ENCODE measurements at regions not wholly inside any gene's neighbourhood (a gene's known extent, or its start where the extent isn't known, plus 50 kb on each side); places are given as distances from the start of the nearest gene placed in this dataset.
"Not testable (repeated sequence)": the region's sequence is repeated elsewhere in the genome, so short reads cannot be mapped to it uniquely, and the experiment has no call there.

DNA sequence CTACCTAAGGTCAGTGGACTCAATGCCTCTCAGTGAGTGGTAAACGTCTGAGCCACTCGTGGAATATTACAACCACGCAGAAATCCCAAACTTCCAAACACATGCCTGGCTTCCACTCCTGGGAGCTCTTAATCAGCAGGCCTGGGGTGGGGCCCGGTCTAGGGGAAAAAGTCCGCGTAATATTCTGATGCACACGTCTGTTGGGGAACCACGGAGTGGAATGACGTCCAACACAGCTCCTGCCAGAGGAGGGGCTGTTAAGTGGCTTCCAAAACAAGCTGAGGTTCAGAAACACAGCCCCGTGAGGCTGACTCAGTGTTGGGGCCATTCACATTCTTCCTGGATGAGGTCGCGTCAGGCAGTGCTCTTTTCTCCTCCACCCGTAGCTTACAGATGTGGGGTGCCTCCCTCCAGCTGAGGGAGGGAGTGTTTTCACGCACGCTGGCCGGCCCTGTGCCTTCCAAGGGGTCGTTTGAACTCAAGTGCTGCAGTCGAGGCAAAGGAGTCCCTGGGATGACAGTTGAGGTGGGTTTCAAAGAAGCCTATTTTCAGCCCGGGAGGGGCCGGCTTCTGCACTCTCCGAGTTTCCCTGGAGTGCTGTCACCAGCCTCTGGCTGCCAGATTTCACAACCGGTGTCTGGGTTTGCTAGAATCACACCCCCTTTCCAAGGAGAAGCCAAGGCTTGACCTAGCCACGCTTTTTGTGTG is 73.1 kb downstream of the ACKR3 start:
- Histone ChIP-seq H3K4me3 (no peak overlapping the region), H3K36me3 (no peaks in the 10 kb centered on the region), H3K9me3 (ENCODE audit: low read depth) (no peaks in the 10 kb centered on the region), H3K27me3 (no peaks in the 10 kb centered on the region), H3K27ac (no peak overlapping the region), H3K4me1 (ENCODE audit: low read depth) (no peaks in the 10 kb centered on the region)
- TF ChIP-seq CTCF (IDR thresholded peaks at IDR 0.05; ENCODE audit: low read depth, low read length) = no peak
- DNase-seq (ENCODE audit: low read depth in 1 of 2, low spot score in 1 of 2) = peak in 1 of 2 donors; percentile 98

DNA sequence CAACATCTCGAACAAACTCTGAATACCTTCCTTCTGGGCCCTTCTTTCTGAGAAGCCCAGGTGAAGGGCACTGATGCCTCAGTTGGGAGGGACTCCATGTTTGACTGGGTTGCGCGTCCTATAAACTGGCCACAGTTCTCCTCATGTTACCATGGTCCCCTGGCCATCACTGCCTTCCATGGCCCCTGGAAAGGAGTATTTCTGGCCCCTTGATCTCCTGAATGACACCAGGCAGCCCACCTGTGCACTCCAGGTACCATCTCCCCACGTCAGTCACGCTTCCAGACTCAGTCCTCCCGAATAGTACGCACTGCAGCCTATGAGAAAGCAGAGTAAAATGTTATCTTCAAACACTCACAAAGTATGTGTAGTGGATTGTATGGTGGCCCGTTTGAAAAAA is 73.9 kb downstream of the ACKR3 start:
- H3K27me3 ChIP-seq = no peaks in the 10 kb centered on the region
- H3K4me1 ChIP-seq (ENCODE audit: low read depth) = no peaks in the 10 kb centered on the region
- DNase-seq (ENCODE audit: low read depth in 1 of 2, low spot score in 1 of 2) = no peak
- H3K9me3 ChIP-seq (ENCODE audit: low read depth) = no peaks in the 10 kb centered on the region
- TF ChIP-seq CTCF (IDR thresholded peaks at IDR 0.05; ENCODE audit: low read depth, low read length) = no peak
- H3K27ac ChIP-seq = no peak overlapping the region
- H3K4me3 ChIP-seq = no peak overlapping the region
- no peaks in the 10 kb centered on the region for H3K36me3 ChIP-seq

DNA sequence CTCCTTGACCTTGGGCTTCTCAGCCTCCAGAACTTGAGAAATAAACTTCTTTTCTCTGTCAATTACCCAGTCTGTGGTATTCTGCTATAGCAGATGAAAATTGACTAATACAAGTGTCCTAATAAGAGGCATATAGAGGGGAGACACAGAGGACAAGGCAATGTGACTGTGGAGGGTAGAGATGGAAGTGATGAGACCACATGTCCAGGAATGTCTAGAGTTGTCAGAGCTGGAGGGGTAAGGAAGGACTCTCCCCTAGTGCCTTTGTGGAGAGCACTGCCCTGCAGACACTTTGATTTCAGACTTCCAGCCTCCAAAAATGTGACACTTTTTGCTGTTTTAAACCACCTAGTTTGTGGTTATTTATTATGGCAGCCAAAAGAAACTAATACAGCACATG is 74.4 kb downstream of the ACKR3 start:
- no peak overlapping the region for H3K27ac ChIP-seq
- TF ChIP-seq CTCF (IDR thresholded peaks at IDR 0.05; ENCODE audit: low read depth, low read length) = no peak
- H3K4me1 ChIP-seq (ENCODE audit: low read depth) = no peaks in the 10 kb centered on the region
- H3K4me3 ChIP-seq = no peak overlapping the region
- H3K27me3 ChIP-seq = no peaks in the 10 kb centered on the region
- DNase-seq (ENCODE audit: low read depth in 1 of 2, low spot score in 1 of 2) = no peak
- no peaks in the 10 kb centered on the region for H3K9me3 ChIP-seq (ENCODE audit: low read depth)
- no peaks in the 10 kb centered on the region for H3K36me3 ChIP-seq

DNA sequence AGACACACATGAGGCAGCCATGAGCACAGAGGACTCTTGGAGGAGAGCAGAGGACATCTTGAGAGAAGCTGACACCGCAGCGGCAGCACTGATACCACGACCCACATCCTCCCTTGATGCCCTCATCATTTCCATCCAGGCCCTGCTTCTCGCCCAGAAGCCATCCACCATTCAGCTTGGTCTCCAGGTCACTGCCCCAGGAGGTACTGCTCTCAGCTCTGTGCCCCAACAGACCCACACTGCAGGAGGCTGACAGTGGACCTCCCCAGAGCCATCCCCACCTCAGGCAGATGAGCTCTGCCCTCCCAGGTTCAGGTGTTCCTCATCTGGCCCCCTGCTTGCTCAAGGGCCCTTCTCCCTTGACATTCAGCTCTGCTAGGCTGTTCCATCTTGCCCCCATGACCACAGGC is 74.9 kb downstream of the ACKR3 start:
- no peak for DNase-seq (ENCODE audit: low read depth in 1 of 2, low spot score in 1 of 2)
- no peak for TF ChIP-seq CTCF (IDR thresholded peaks at IDR 0.05; ENCODE audit: low read depth, low read length)

DNA sequence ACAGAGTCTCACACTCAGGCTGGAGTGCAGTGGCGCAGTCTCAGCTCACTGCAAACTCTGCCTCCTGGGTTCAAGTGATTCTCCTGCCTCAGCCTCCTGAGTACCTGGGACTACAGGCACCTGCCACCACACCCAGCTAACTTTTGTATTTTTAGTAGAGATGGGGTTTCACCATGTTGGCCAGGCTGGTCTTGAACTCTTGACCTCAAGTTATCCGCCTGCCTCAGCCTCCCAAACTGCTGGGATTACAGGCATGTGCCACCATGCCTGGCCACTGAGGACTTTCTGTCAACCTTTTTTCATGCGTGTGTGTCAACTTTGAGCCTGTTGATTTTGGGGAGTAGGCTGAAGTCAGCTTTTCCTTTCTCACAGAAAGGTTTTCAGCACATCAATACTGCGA is 75.5 kb downstream of the ACKR3 start:
- H3K36me3 ChIP-seq; H3K27me3 ChIP-seq; DNase-seq (ENCODE audit: low read depth in 1 of 2, low spot score in 1 of 2); H3K27ac ChIP-seq; H3K4me3 ChIP-seq; H3K9me3 ChIP-seq (ENCODE audit: low read depth); H3K4me1 ChIP-seq (ENCODE audit: low read depth): not testable (repeated sequence)

More for the DNA sequence above, 74.9 kb downstream of the ACKR3 start:
- no peak overlapping the region for H3K27ac ChIP-seq
- H3K4me3 ChIP-seq = no peak overlapping the region
- H3K27me3 ChIP-seq = no peaks in the 10 kb centered on the region
- no peaks in the 10 kb centered on the region for H3K9me3 ChIP-seq (ENCODE audit: low read depth)
- H3K36me3 ChIP-seq = no peaks in the 10 kb centered on the region
- H3K4me1 ChIP-seq (ENCODE audit: low read depth) = no peaks in the 10 kb centered on the region

GRCh38 chr2:236646441-236646840 is 76.8 kb downstream of the ACKR3 start:
- no peaks in the 10 kb centered on the region for H3K27me3 ChIP-seq
- no peaks in the 10 kb centered on the region for H3K9me3 ChIP-seq (ENCODE audit: low read depth)
- no peak for TF ChIP-seq CTCF (IDR thresholded peaks at IDR 0.05; ENCODE audit: low read depth, low read length)
- no peak overlapping the region for H3K27ac ChIP-seq
- H3K36me3 ChIP-seq = no peaks in the 10 kb centered on the region
- H3K4me3 ChIP-seq = no peak overlapping the region
- no peaks in the 10 kb centered on the region for H3K4me1 ChIP-seq (ENCODE audit: low read depth)
- no peak for DNase-seq (ENCODE audit: low read depth in 1 of 2, low spot score in 1 of 2)
